ENCODE measurements at regions not wholly inside any gene's neighbourhood (a gene's known extent, or its start where the extent isn't known, plus 50 kb on each side); places are given as distances from the start of the nearest gene placed in this dataset.

- TF ChIP-seq EZH2 (IDR thresholded peaks at IDR 0.05; ENCODE audit: insufficient read depth, poor library complexity, severe bottlenecking) (no peak), EZH2phosphoT487 (IDR thresholded peaks at IDR 0.05; ENCODE audit: insufficient read depth, low read depth) (no peak)
These were observed 64.8 kb upstream of the EFNA5 start for GRCh38 chr5:107735558-107735957.

All from GM23248 (cell line).